Panc1 (cell line): ENCODE measurements at regions not wholly inside any gene's neighbourhood (a gene's known extent, or its start where the extent isn't known, plus 50 kb on each side); places are given as distances from the start of the nearest gene placed in this dataset.

ENCODE experiments used
- ATAC-seq: fragments of 200-7000 bp; cut with Tn5 transposase; 2 replicates; pipeline ENCODE4 v1.9.1; 2020; ENCODE audit warnings: mild to moderate bottlenecking, moderate library complexity
- BruUV-seq: library from RNA; stranded (reverse); fragments of 400-500 nt; replicated peaks from 2 replicates; lab custom pipeline; 2021; lab: Mats Ljungman, UMichigan
- CTCF ChIA-PET: fragments of 300-600 bp; sonication (Branson Sonifier 250); formaldehyde crosslinking; loops from one replicate; lab custom pipeline; 2022; ENCODE audit warnings: antibody characterized with exemption; lab: Charles Lee
- POLR2A ChIA-PET: fragments of 300-600 bp; sonication (Branson Sonifier 250); formaldehyde crosslinking; loops from one replicate; lab custom pipeline; 2022; ENCODE audit warnings: antibody characterized with exemption; lab: Charles Lee
- DNase-seq: peaks from one replicate; pipeline ENCODE4 v3.0.0-alpha.2; 2010; ENCODE audit warnings: low read depth, low spot score
- H3K27ac ChIP-seq: 2 replicates; pipeline ENCODE4 v1.5.1; 2011; ENCODE audit warnings: mild to moderate bottlenecking, low read length, inconsistent platforms
- H3K27me3 ChIP-seq: fragments of 200-500 bp; sonication (Bioruptor generic); 2 replicates; pipeline ENCODE4 v1.6.0; 2014; ENCODE audit warnings: low read length, inconsistent platforms; ENCODE audit not compliant: control insufficient read depth, insufficient read depth
- H3K36me3 ChIP-seq: fragments of 200-500 bp; sonication (Bioruptor generic); 2 replicates; pipeline ENCODE4 v1.5.1; 2014; ENCODE audit warnings: inconsistent platforms, mild to moderate bottlenecking, low read length, moderate library complexity; ENCODE audit not compliant: control insufficient read depth, insufficient read depth
- H3K4me1 ChIP-seq: 2 replicates; pipeline ENCODE4 v1.5.1; 2011; ENCODE audit warnings: inconsistent platforms, mild to moderate bottlenecking, low read length, moderate library complexity; ENCODE audit not compliant: control insufficient read depth, insufficient read depth
- H3K4me3 ChIP-seq, 2 experiments: 2 replicates each; pipeline ENCODE4 v1.5.1; 2011 to 2012; ENCODE audit warnings: low read depth in 2 of 2, low read length in 2 of 2, mild to moderate bottlenecking in 2 of 2, inconsistent platforms in 1 of 2, moderate library complexity in 1 of 2
- H3K9me3 ChIP-seq: fragments of 200-500 bp; sonication (Bioruptor generic); 2 replicates; pipeline ENCODE4 v1.5.1; 2014; ENCODE audit warnings: low read depth, mild to moderate bottlenecking, inconsistent platforms, low read length, moderate library complexity; ENCODE audit not compliant: control insufficient read depth, insufficient read depth
- POLR2AphosphoS5 ChIP-seq: IDR thresholded peaks from 2 replicates; pipeline ENCODE4 v1.6.1; 2012; ENCODE audit warnings: mild to moderate bottlenecking, low read depth, low read length, moderate library complexity
- SIN3A ChIP-seq: IDR thresholded peaks from 2 replicates; pipeline ENCODE4 v1.6.1; 2012; ENCODE audit warnings: low read depth, mild to moderate bottlenecking, low read length, moderate library complexity, borderline replicate concordance; ENCODE audit not compliant: insufficient read depth
- TCF7L2 ChIP-seq: IDR thresholded peaks from 2 replicates; pipeline ENCODE4 v1.6.1; 2011; ENCODE audit warnings: mild to moderate bottlenecking, low read depth, low read length, inconsistent platforms
- in situ Hi-C: cut with HindIII; loops from 2 replicates; pipeline ENCODE4 v1.10.0; 2016; ENCODE audit warnings: low sequenced_read_pairs, low pct_unique_long_range_greater_than_20kb
- intact Hi-C: fragments of 100-400 bp; cut with micrococcal nuclease; formaldehyde crosslinking; loops from one replicate; pipeline ENCODE4 v1.10.0; 2022; ENCODE audit not compliant: unreplicated experiment
- TF ChIP-seq, protein P1 (sequence below), 2 experiments: IDR thresholded peaks; 2 replicates each; pipeline ENCODE4 v1.6.1; 2011 to 2012; ENCODE audit warnings: low read depth in 2 of 2, control low read depth in 1 of 2, low read length in 1 of 2, mild to moderate bottlenecking in 1 of 2, moderate library complexity in 1 of 2; ENCODE audit not compliant: insufficient read depth in 1 of 2
- TF ChIP-seq, protein P2 (sequence below): fragments of 450-650 bp; IDR thresholded peaks from 2 replicates; pipeline ENCODE4 v1.5.1; 2017; ENCODE audit warnings: mild to moderate bottlenecking

DNA sequence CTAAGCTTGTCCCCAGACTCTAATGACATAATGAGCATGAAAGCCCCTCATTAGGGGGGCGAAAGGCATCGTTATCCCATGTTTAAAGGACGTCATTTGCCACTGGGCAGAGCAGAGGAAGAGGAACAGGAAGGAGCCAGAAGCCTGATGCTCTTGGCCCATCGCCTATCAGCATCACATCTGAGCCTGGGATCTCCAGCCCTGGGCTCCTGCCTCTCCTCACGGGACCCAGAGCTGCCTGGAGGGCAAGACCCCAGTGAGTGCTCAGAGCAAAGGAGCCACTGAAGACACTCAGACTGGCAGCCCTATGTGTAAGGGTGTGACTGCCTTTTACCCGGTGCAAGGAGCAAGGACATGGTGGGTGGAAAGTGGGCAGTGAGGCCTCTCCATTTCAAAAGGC lies 115.0 kb upstream of the ZNF507 start:
- Histone ChIP-seq H3K27ac (no peak overlapping the region), H3K4me1 (no peaks in the 10 kb centered on the region), H3K27me3 (no peaks in the 10 kb centered on the region; the same call in 1 of the 2 replicates), H3K36me3 (no peaks in the 10 kb centered on the region), H3K9me3 (no peaks in the 10 kb centered on the region), H3K4me3 (no peak overlapping the region)
- TF ChIP-seq SIN3A (no peak), TCF7L2 (no peak), POLR2AphosphoS5 (no peak)
- TF ChIP-seq, protein P1, sequence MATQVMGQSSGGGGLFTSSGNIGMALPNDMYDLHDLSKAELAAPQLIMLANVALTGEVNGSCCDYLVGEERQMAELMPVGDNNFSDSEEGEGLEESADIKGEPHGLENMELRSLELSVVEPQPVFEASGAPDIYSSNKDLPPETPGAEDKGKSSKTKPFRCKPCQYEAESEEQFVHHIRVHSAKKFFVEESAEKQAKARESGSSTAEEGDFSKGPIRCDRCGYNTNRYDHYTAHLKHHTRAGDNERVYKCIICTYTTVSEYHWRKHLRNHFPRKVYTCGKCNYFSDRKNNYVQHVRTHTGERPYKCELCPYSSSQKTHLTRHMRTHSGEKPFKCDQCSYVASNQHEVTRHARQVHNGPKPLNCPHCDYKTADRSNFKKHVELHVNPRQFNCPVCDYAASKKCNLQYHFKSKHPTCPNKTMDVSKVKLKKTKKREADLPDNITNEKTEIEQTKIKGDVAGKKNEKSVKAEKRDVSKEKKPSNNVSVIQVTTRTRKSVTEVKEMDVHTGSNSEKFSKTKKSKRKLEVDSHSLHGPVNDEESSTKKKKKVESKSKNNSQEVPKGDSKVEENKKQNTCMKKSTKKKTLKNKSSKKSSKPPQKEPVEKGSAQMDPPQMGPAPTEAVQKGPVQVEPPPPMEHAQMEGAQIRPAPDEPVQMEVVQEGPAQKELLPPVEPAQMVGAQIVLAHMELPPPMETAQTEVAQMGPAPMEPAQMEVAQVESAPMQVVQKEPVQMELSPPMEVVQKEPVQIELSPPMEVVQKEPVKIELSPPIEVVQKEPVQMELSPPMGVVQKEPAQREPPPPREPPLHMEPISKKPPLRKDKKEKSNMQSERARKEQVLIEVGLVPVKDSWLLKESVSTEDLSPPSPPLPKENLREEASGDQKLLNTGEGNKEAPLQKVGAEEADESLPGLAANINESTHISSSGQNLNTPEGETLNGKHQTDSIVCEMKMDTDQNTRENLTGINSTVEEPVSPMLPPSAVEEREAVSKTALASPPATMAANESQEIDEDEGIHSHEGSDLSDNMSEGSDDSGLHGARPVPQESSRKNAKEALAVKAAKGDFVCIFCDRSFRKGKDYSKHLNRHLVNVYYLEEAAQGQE (IDR thresholded peaks at IDR 0.05; ENCODE audit: insufficient read depth in 1 of 2, low read depth in 2 of 2, low read length in 1 of 2) = no peak
- TF ChIP-seq, protein P2, sequence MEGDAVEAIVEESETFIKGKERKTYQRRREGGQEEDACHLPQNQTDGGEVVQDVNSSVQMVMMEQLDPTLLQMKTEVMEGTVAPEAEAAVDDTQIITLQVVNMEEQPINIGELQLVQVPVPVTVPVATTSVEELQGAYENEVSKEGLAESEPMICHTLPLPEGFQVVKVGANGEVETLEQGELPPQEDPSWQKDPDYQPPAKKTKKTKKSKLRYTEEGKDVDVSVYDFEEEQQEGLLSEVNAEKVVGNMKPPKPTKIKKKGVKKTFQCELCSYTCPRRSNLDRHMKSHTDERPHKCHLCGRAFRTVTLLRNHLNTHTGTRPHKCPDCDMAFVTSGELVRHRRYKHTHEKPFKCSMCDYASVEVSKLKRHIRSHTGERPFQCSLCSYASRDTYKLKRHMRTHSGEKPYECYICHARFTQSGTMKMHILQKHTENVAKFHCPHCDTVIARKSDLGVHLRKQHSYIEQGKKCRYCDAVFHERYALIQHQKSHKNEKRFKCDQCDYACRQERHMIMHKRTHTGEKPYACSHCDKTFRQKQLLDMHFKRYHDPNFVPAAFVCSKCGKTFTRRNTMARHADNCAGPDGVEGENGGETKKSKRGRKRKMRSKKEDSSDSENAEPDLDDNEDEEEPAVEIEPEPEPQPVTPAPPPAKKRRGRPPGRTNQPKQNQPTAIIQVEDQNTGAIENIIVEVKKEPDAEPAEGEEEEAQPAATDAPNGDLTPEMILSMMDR = no peak
- ATAC-seq (no peak), DNase-seq (no peak)
- POLR2A ChIA-PET = no interaction called here
- in situ Hi-C loops = no loop called here
- CTCF ChIA-PET = interaction anchor here (1.1 kb wide), 1 partner anchor 339 kb away, joined by 5 read pairs; no protein-coding TSS in a partner anchor
- intact Hi-C loops = no loop called here
- BruUV-seq = no TSS peak

DNA sequence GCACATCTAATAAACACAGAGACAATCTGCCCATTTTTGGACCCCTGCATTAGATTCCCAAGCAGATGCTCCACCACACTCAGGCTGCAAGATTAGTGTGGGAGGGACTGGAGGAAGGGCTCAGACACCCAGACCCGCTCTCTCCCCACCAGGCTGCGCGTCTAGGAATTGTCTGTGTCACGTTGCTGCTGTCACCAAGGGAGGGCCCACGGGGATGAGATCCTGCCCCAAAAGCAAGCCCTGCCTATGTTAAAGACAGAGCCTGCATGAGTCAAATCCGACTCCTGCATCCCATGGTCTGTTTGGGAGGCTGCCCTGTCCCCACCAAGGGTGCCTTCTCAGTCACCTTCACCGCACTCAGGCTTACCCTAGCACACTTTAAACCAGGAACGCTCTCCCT lies 114.4 kb upstream of the ZNF507 start:
- POLR2A ChIA-PET = interaction anchor here (0.6 kb wide), 1 partner anchor 221 kb away, joined by 8 read pairs; no protein-coding TSS in a partner anchor
- intact Hi-C loops = no loop called here
- no peaks in the 10 kb centered on the region for H3K4me1 ChIP-seq
- ATAC-seq = no peak
- no peak overlapping the region for H3K27ac ChIP-seq
- no TSS peak for BruUV-seq
- TF ChIP-seq POLR2AphosphoS5 = no peak
- TF ChIP-seq SIN3A = no peak
- TF ChIP-seq, protein P2 = no peak
- no peak for TF ChIP-seq TCF7L2
- TF ChIP-seq, protein P1 (IDR thresholded peaks at IDR 0.05; ENCODE audit: insufficient read depth in 1 of 2, low read depth in 2 of 2, low read length in 1 of 2) = no peak
- in situ Hi-C loops = no loop called here
- no peaks in the 10 kb centered on the region; the same call in 1 of the 2 replicates for H3K27me3 ChIP-seq
- H3K36me3 ChIP-seq = no peaks in the 10 kb centered on the region
- H3K4me3 ChIP-seq = no peak overlapping the region
- DNase-seq = no peak
- H3K9me3 ChIP-seq = no peaks in the 10 kb centered on the region
- CTCF ChIA-PET = interaction anchor here (1.1 kb wide), 1 partner anchor 338 kb away, joined by 5 read pairs; no protein-coding TSS in a partner anchor
